ENCODE measurements at regions not wholly inside any gene's neighbourhood (a gene's known extent, or its start where the extent isn't known, plus 50 kb on each side); places are given as distances from the start of the nearest gene placed in this dataset.
"Not testable (repeated sequence)": the region's sequence is repeated elsewhere in the genome, so short reads cannot be mapped to it uniquely, and the experiment has no call there.

GRCh38 chr9:88884291-88884690, 107.0 kb upstream of the S1PR3 start:
- H3K27ac ChIP-seq, H3K4me3 ChIP-seq: not testable (repeated sequence)

GRCh38 chr9:88886762-88887161, 104.5 kb upstream of the S1PR3 start:
- H3K4me3 ChIP-seq, H3K27ac ChIP-seq: not testable (repeated sequence)

GRCh38 chr9:88889386-88889785, 101.9 kb upstream of the S1PR3 start:
- no peak overlapping the region for H3K4me3 ChIP-seq
- H3K27ac ChIP-seq: no peak overlapping the region

GRCh38 chr9:88890546-88890945, 100.7 kb upstream of the S1PR3 start:
- Histone ChIP-seq H3K27ac (no peak overlapping the region), H3K4me3 (no peak overlapping the region)

GRCh38 chr9:88891040-88891439, 100.2 kb upstream of the S1PR3 start:
- no peak overlapping the region for H3K4me3 ChIP-seq
- H3K27ac ChIP-seq: no peak overlapping the region

GRCh38 chr9:88892724-88893123, 98.5 kb upstream of the S1PR3 start:
- Histone ChIP-seq H3K27ac (no peak overlapping the region), H3K4me3 (no peak overlapping the region)

GRCh38 chr9:88897081-88897480, 94.2 kb upstream of the S1PR3 start:
- H3K27ac ChIP-seq: no peak overlapping the region
- no peak overlapping the region for H3K4me3 ChIP-seq

DNA sequence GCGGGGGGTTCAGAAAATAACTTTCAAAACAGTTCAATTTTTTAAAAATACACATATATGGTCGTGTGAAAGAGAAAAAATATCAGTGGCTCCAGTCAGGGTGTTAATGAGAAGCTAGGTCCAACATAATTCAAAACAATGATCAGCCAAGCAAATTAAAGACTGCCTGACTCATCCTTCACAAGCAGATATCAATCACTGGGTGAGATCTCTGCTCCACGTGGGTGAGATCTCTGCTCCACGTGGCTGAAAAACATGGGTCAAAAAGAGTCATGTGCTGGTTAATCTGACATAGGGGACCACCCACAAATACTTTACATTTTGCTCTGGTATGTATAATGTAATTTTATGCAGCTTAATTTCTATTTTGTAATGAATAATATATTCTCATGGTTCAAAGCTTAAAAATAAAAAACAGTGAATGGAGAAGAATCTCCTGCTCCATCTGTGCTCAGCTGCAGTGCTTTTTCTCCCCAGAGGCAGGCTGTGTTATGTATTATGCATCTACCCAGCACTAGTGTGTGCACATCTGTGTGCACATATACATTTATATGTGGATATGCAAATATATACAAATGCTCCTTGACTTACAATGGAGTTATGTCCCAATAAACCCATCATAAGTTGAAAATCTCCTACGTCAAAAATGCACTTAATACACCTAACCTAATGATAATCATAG, 93.1 kb upstream of the S1PR3 start:
- Histone ChIP-seq H3K4me3 (no peak overlapping the region), H3K27ac (no peak overlapping the region)

- Histone ChIP-seq H3K4me3 (no peak overlapping the region), H3K27ac (no peak overlapping the region)
Measured at GRCh38 chr9:88905506-88905905, 85.8 kb upstream of the S1PR3 start.

GRCh38 chr9:88915916-88916315, 75.4 kb upstream of the S1PR3 start:
- Histone ChIP-seq H3K27ac (no peak overlapping the region), H3K4me3 (no peak overlapping the region)

DNA sequence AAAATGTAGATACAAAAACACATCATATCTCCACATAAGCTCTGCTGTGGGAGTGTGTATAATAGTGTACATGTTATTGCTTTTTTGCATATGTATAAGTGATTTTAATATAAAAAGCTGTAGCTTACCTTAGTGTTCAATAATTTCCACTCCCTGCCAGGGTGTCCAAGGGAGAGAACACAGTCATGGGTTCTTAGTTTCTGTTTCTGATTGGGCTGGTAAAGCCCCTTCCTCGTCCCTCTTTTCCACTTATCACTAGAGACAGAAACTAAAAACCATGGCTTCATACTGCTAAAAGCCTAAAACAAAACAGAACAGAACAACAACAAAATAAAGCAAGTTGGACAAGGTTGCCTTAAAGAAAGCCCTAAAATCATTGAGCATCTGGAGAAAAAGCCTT, 74.4 kb upstream of the S1PR3 start:
- Histone ChIP-seq H3K27ac (no peak overlapping the region), H3K4me3 (no peak overlapping the region)

GRCh38 chr9:88917375-88917774, 73.9 kb upstream of the S1PR3 start:
- Histone ChIP-seq H3K4me3 (no peak overlapping the region), H3K27ac (no peak overlapping the region)

GRCh38 chr9:88918537-88918936, 72.7 kb upstream of the S1PR3 start:
- H3K4me3 ChIP-seq, H3K27ac ChIP-seq: not testable (repeated sequence)

DNA sequence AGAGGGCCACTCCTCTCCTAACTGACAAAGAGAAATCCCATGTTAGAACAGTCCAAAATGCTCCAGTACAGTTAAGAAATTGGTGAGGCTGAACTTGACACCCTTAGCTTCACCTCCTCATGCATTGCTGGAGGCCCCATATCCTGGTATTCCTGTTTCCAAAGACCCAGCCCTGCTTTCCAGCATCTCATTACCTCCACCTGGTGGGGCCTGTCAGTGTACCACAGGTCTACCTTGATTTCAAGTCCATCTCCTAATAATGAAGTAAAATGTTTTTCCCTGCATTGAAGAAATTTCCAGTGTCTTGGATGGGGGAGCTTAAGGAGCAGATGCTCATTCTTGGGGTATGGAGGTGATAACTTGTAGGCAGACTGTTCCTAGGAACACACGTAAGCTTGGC, 70.6 kb upstream of the S1PR3 start:
- H3K27ac ChIP-seq: no peak overlapping the region
- H3K4me3 ChIP-seq: no peak overlapping the region

- Histone ChIP-seq H3K27ac (no peak overlapping the region), H3K4me3 (no peak overlapping the region)
Measured at GRCh38 chr9:88922091-88922490, 69.2 kb upstream of the S1PR3 start.

DNA sequence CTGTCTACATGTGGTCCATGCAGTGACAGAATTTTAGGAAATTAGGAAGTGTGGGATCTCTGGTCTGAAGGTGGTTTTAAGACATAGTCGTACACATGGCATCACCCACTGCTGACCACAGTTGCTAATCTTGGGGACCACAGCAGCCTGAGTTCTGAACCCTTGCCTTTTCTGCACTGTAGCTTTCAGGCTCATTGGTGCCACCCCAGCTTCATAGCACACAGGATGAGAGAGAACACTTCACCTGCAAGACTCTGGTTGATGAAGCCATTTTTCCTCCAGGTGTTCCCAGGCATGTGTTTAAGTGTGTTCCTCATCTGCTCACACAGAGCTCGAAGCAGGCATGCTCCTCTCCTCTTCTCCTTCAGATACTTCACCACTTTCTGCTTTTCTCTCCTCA, 68.2 kb upstream of the S1PR3 start:
- no peak overlapping the region for H3K4me3 ChIP-seq
- H3K27ac ChIP-seq: no peak overlapping the region

DNA sequence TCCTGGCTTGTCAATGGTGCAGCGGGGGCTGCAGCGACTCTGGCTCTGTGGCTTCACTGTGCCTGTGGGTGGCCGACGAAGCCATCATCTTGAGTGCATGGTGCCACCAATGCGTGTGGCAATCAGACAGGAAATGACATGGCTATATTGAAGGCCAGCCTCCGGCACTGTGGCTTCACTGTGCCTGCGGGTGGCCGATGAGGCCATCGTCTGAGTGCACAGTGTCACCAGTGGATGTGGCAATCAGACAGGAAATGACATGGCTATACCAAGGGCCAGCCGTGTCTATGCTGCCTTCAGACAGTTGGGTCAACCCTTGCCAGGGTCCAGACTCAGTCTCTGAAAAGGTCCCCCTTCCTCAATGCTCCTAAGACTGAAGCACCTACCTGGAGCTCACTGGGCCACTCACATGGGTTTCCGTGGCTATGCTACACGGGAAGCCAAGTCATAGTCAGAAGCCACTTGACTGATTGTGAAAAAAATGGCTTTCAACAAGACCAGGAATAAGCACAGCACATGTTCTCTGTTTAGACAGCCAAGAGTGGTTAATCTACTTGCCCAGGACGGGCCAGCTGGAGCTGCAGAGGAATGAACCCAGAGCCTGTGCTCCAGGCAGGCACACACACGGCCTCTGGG, 67.5 kb upstream of the S1PR3 start:
- no peak overlapping the region for H3K4me3 ChIP-seq
- H3K27ac ChIP-seq: no peak overlapping the region

DNA sequence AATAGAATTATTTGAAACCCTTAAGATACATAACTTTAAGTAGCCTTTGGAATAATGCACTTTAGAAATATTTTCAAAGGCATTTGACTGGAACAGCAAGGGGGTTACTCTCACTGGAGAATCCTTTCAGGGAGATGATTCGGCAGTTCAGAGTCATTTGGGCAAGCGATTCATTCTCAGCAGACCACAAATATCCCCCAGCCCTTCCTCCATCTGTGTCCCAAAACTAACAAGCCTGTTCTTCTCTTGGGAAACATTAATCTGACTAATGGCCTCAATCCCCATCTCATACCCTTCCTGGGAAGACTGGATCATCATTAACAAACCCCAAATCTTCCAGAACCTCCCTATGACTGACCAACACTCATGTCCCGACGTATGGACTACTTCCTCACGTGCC, 65.8 kb upstream of the S1PR3 start:
- Histone ChIP-seq H3K4me3 (no peak overlapping the region), H3K27ac (no peak overlapping the region)

DNA sequence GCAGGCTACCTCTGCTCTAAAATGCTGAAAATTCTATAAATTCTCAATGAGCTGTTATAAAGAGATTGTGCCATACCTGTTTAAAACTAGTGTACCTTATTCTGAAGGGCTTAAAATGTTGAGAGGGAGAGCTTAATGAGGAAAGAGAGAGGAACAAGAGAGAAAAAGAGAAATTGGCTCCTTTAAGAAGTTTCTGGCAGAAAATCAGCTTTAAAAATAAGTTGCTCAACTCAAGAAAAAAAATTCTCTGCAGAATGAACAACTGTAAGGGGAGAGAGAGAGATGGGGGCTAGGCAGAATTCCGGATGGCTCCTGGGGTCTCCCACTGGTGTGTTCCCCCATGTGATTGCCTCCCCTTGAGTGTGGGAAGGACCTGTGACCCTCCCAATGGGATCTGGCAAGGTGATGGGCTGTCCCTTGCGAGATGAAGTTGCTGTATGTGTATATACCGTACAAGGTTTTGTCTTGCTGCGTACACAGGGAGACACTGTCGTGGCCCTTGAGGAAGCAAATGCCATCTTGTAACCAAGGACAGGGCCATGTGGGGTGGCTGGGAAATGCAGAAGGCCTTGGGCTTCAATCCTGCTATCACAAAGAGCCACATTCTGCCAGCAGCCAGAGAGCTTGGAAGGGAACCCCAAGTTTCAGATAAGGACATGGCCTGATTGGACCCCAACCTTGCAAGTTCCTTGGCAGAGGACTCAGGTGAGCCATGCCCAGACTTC, 64.3 kb upstream of the S1PR3 start:
- Histone ChIP-seq H3K4me3 (no peak overlapping the region), H3K27ac (no peak overlapping the region)

GRCh38 chr9:88927510-88927909, 63.8 kb upstream of the S1PR3 start:
- Histone ChIP-seq H3K27ac (no peak overlapping the region), H3K4me3 (no peak overlapping the region)

DNA sequence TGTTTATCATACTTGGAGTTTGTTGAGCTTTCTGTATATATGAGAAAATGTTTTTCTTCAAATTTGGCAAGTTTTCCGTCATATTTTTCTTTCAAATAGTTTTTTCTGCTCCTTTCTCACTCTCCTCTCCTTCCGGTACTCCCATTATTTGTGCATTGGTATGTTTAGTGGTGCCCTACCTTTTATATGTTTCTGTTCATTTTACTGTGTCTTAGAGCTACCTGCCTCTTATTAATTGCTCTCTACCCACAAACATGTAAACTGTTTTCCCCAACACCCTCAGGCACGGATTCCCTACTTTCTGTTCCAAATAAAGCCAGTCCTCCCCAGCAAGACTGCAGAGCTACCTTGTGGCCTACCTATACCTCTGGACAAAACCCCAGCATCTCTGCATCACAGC, 60.6 kb upstream of the S1PR3 start:
- H3K27ac ChIP-seq: no peak overlapping the region
- H3K4me3 ChIP-seq: no peak overlapping the region
